T-cell (primary cell): ENCODE measurements at regions not wholly inside any gene's neighbourhood (a gene's known extent, or its start where the extent isn't known, plus 50 kb on each side); places are given as distances from the start of the nearest gene placed in this dataset.

Experiments
- ATAC-seq, 4 experiments: fragments of 200-7000 bp in 3 of 4; fragments of 150-1000 bp in 1 of 4; cut with Tn5 transposase; replicated peaks in 1 of 4; 1 replicate in 3 of 4; 2 replicates in 1 of 4; pipeline ENCODE4 v1.10.0; 2021; ENCODE audit warnings: moderate library complexity in 3 of 4, mild to moderate bottlenecking in 2 of 4, moderate number of reproducible peaks in 1 of 4
- CTCF ChIA-PET, 2 donors: fragments of 300-600 bp; sonication (Branson Sonifier 250); formaldehyde crosslinking; loops; one replicate each; lab custom pipeline; 2022; ENCODE audit warnings: antibody characterized with exemption in 2 of 2; lab: Charles Lee
- POLR2A ChIA-PET, 2 donors: fragments of 300-600 bp; sonication (Branson Sonifier 250); formaldehyde crosslinking; loops; one replicate each; lab custom pipeline; 2022; ENCODE audit warnings: antibody characterized with exemption in 2 of 2; lab: Charles Lee
- DNase-seq, 35 experiments: peaks; one replicate each; pipeline versions ENCODE4 v3.0.0 to v3.0.0-alpha.2; 2013 to 2023
- H3K27ac ChIP-seq: one replicate; pipeline ENCODE4 v1.5.1; 2013; ENCODE audit warnings: low read length
- H3K27me3 ChIP-seq, 2 experiments: replicated peaks in 1 of 2; 1 replicate in 1 of 2; 2 replicates in 1 of 2; pipeline versions ENCODE4 v1.6.1 to v1.7.0; 2013; ENCODE audit warnings: low read length in 1 of 2, mixed read lengths in 1 of 2; ENCODE audit not compliant: control insufficient read depth in 2 of 2, insufficient read depth in 2 of 2; ENCODE audit errors: extremely low read depth in 1 of 2
- H3K36me3 ChIP-seq, 2 donors: 1 replicate in 1 of 2; 2 replicates in 1 of 2; pipeline versions ENCODE4 v1.6.1 to v1.7.0; 2013; ENCODE audit warnings: low read length in 1 of 2; ENCODE audit not compliant: control insufficient read depth in 2 of 2, insufficient read depth in 1 of 2; ENCODE audit errors: extremely low read depth in 1 of 2
- H3K4me1 ChIP-seq, 2 experiments: 1 replicate in 1 of 2; 2 replicates in 1 of 2; pipeline versions ENCODE4 v1.6.1 to v1.7.0; 2013; ENCODE audit warnings: low read length in 2 of 2, mixed read lengths in 1 of 2; ENCODE audit not compliant: insufficient read depth in 2 of 2, control insufficient read depth in 1 of 2; ENCODE audit errors: extremely low read depth in 1 of 2
- H3K4me3 ChIP-seq, 2 donors: 1 replicate in 1 of 2; 2 replicates in 1 of 2; pipeline versions ENCODE4 v1.5.1 to v1.7.0; 2013; ENCODE audit warnings: mild to moderate bottlenecking in 2 of 2, low read length in 1 of 2, moderate library complexity in 1 of 2; ENCODE audit not compliant: control insufficient read depth in 1 of 2; ENCODE audit errors: extremely low read depth in 1 of 2
- H3K9me3 ChIP-seq: 2 replicates; pipeline ENCODE4 v1.7.0; 2013
- H3K27ac Mint-ChIP-seq, 2 donors: one replicate each; pipeline ENCODE4 v1.8.0; 2020 to 2021; ENCODE audit warnings: mild to moderate bottlenecking in 2 of 2, mixed read lengths in 2 of 2
- H3K27me3 Mint-ChIP-seq, 2 donors: one replicate each; pipeline ENCODE4 v1.8.0; 2021 to 2022; ENCODE audit warnings: mixed read lengths in 2 of 2
- H3K36me3 Mint-ChIP-seq: one replicate; pipeline ENCODE4 v1.8.0; 2021; ENCODE audit warnings: mixed read lengths
- H3K4me1 Mint-ChIP-seq, 3 donors: one replicate each; pipeline ENCODE4 v1.8.0; 2020 to 2022; ENCODE audit warnings: mixed read lengths in 3 of 3, mild to moderate bottlenecking in 1 of 3
- H3K4me3 Mint-ChIP-seq, 3 donors: one replicate each; pipeline ENCODE4 v1.8.0; 2020 to 2022; ENCODE audit warnings: mild to moderate bottlenecking in 3 of 3, mixed read lengths in 3 of 3, moderate library complexity in 3 of 3
- H3K9me3 Mint-ChIP-seq, 3 donors: one replicate each; pipeline ENCODE4 v1.8.0; 2020 to 2022; ENCODE audit warnings: mixed read lengths in 3 of 3
- WGBS: methylation state at CpG from one replicate; pipeline ENCODE4 v1.1.5; 2013; ENCODE audit warnings: missing lambda C conversion rate; ENCODE audit not compliant: insufficient coverage; 5-methylcytosine and 5-hydroxymethylcytosine counted together

- Mint-ChIP-seq H3K36me3 (no peaks in the 10 kb centered on the region), H3K4me1 (no peaks in the 10 kb centered on the region), H3K4me3 (no peak overlapping the region), H3K9me3 (no peaks in the 10 kb centered on the region), H3K27ac (no peak overlapping the region), H3K27me3 (no peaks in the 10 kb centered on the region)
- Histone ChIP-seq H3K36me3 (no peaks in the 10 kb centered on the region), H3K27ac (no peak overlapping the region), H3K27me3 (no peaks in the 10 kb centered on the region), H3K4me3 (no peak overlapping the region), H3K9me3 (no peaks in the 10 kb centered on the region), H3K4me1 (no peaks in the 10 kb centered on the region)
- 71% methylated on average over 2 of the region's 2 CpGs for WGBS
- DNase-seq (no peak), ATAC-seq (no peak)
- POLR2A ChIA-PET = no interaction called here
- CTCF ChIA-PET = no interaction called here
These were observed 183.8 kb upstream of the SOX9 start for GRCh38 chr17:71936977-71937376.

GRCh38 chr17:71937914-71938313 is 182.9 kb upstream of the SOX9 start:
- ChIA-PET POLR2A (no interaction called here), CTCF (no interaction called here)
- no peaks in the 10 kb centered on the region for H3K9me3 ChIP-seq
- Mint-ChIP-seq H3K27ac (no peak overlapping the region), H3K4me3 (no peak overlapping the region), H3K9me3 (no peaks in the 10 kb centered on the region), H3K27me3 (no peaks in the 10 kb centered on the region), H3K36me3 (no peaks in the 10 kb centered on the region), H3K4me1 (no peaks in the 10 kb centered on the region)
- no peak overlapping the region for H3K4me3 ChIP-seq
- no peaks in the 10 kb centered on the region for H3K4me1 ChIP-seq
- no peak overlapping the region for H3K27ac ChIP-seq
- no CpG with 5 or more reads among the region's 2 CpGs for WGBS
- no peak for ATAC-seq
- no peaks in the 10 kb centered on the region for H3K27me3 ChIP-seq
- H3K36me3 ChIP-seq = no peaks in the 10 kb centered on the region
- no peak for DNase-seq

- no peaks in the 10 kb centered on the region for H3K4me1 ChIP-seq
- no peak for DNase-seq
These were observed 182.3 kb upstream of the SOX9 start for GRCh38 chr17:71938340-71939010.

GRCh38 chr17:71941920-71942319 is 178.9 kb upstream of the SOX9 start:
- Histone ChIP-seq H3K36me3 (no peaks in the 10 kb centered on the region), H3K4me3 (no peak overlapping the region), H3K27ac (no peak overlapping the region), H3K4me1 (no peaks in the 10 kb centered on the region), H3K9me3 (no peaks in the 10 kb centered on the region), H3K27me3 (no peaks in the 10 kb centered on the region)
- WGBS = 57% methylated on average over 1 of the region's 2 CpGs
- no peaks in the 10 kb centered on the region for H3K36me3 Mint-ChIP-seq
- no peaks in the 10 kb centered on the region for H3K4me1 Mint-ChIP-seq
- H3K27me3 Mint-ChIP-seq = no peaks in the 10 kb centered on the region
- H3K4me3 Mint-ChIP-seq = no peak overlapping the region
- POLR2A ChIA-PET = no interaction called here
- no peak overlapping the region for H3K27ac Mint-ChIP-seq
- ATAC-seq (no peak), DNase-seq (no peak)
- CTCF ChIA-PET = no interaction called here
- H3K9me3 Mint-ChIP-seq = peaks cover 6 to 17% (median 16%) of the 10 kb centered on the region in 3 donors

More at GRCh38 chr17:71938340-71939010, 182.3 kb upstream of the SOX9 start:
- Mint-ChIP-seq H3K4me3 (no peak overlapping the region), H3K27me3 (no peaks in the 10 kb centered on the region), H3K9me3 (peaks cover 0 to 1% (median 0%) of the 10 kb centered on the region in 3 donors), H3K36me3 (no peaks in the 10 kb centered on the region), H3K4me1 (no peaks in the 10 kb centered on the region), H3K27ac (no peak overlapping the region)
- WGBS = 50% methylated on average over 1 of the region's 9 CpGs
- Histone ChIP-seq H3K9me3 (no peaks in the 10 kb centered on the region), H3K4me3 (no peak overlapping the region), H3K36me3 (no peaks in the 10 kb centered on the region), H3K27me3 (no peaks in the 10 kb centered on the region), H3K27ac (no peak overlapping the region)
- ChIA-PET CTCF (no interaction called here), POLR2A (no interaction called here)
- ATAC-seq = no peak

GRCh38 chr17:71942626-71943025 is 178.2 kb upstream of the SOX9 start:
- H3K27me3 ChIP-seq = no peaks in the 10 kb centered on the region
- Mint-ChIP-seq H3K9me3 (peaks cover 6 to 17% (median 16%) of the 10 kb centered on the region in 3 donors), H3K4me3 (no peak overlapping the region), H3K27me3 (no peaks in the 10 kb centered on the region), H3K36me3 (no peaks in the 10 kb centered on the region), H3K27ac (no peak overlapping the region), H3K4me1 (no peaks in the 10 kb centered on the region)
- no peaks in the 10 kb centered on the region for H3K36me3 ChIP-seq
- H3K4me3 ChIP-seq = no peak overlapping the region
- no peaks in the 10 kb centered on the region for H3K9me3 ChIP-seq
- no peak for ATAC-seq
- POLR2A ChIA-PET = no interaction called here
- no peak for DNase-seq
- 11% methylated on average over 3 of the region's 3 CpGs for WGBS
- no peak overlapping the region for H3K27ac ChIP-seq
- H3K4me1 ChIP-seq = no peaks in the 10 kb centered on the region
- CTCF ChIA-PET = no interaction called here

GRCh38 chr17:71948703-71949422 is 172.0 kb upstream of the SOX9 start:
- Mint-ChIP-seq H3K27ac (no peak overlapping the region), H3K4me1 (no peaks in the 10 kb centered on the region), H3K4me3 (no peak overlapping the region), H3K9me3 (peaks cover 11 to 16% (median 12%) of the 10 kb centered on the region in 3 donors), H3K27me3 (no peaks in the 10 kb centered on the region), H3K36me3 (no peaks in the 10 kb centered on the region)
- DNase-seq (no peak), ATAC-seq (no peak)
- H3K4me1 ChIP-seq = no peaks in the 10 kb centered on the region
- H3K9me3 ChIP-seq = no peaks in the 10 kb centered on the region
- H3K4me3 ChIP-seq = no peak overlapping the region
- no peaks in the 10 kb centered on the region for H3K27me3 ChIP-seq
- ChIA-PET CTCF (no interaction called here), POLR2A (no interaction called here)
- H3K27ac ChIP-seq = no peak overlapping the region
- 90% methylated on average over 2 of the region's 4 CpGs for WGBS
- no peaks in the 10 kb centered on the region for H3K36me3 ChIP-seq
